HCT116 (cell line): ENCODE measurements at regions not wholly inside any gene's neighbourhood (a gene's known extent, or its start where the extent isn't known, plus 50 kb on each side); places are given as distances from the start of the nearest gene placed in this dataset.

Experiments
- ATAC-seq: fragments of 200-7000 bp; cut with Tn5 transposase; 2 replicates; pipeline ENCODE4 v1.9.1; 2020; ENCODE audit warnings: mild to moderate bottlenecking, moderate library complexity
- BruUV-seq: library from RNA; stranded (reverse); fragments of 400-500 nt; replicated peaks from 2 replicates; lab custom pipeline; 2021; lab: Mats Ljungman, UMichigan
- CTCF ChIA-PET: fragments of 300-600 bp; sonication (Branson Sonifier 250); formaldehyde crosslinking; loops from one replicate; lab custom pipeline; 2021; ENCODE audit warnings: antibody characterized with exemption; lab: Charles Lee
- POLR2A ChIA-PET: fragments of 300-600, 350-600 bp; sonication (Branson Sonifier 250); formaldehyde crosslinking; loops from one replicate; lab custom pipeline; 2021; ENCODE audit warnings: antibody characterized with exemption; lab: Charles Lee
- RAD21 ChIA-PET, 2 experiments: fragments of 300-600 bp; sonication (Branson Sonifier 250); formaldehyde crosslinking; loops; one replicate each; lab custom pipeline; 2023; ENCODE audit warnings: low total read pairs in 2 of 2; ENCODE audit not compliant: uncharacterized antibody in 2 of 2, unreplicated experiment in 2 of 2, low non-redundant PET in 1 of 2; lab: Charles Lee
- DNase-seq: peaks from one replicate; pipeline ENCODE4 v3.0.0-alpha.2; 2010; ENCODE audit warnings: low read depth, low spot score
- H2AFZ ChIP-seq: fragments of 200-600 bp; shearing (Covaris generic), sonication (generic); 2 replicates; pipeline ENCODE4 v1.6.1; 2017; ENCODE audit warnings: low read depth, mixed run types, mixed read lengths, antibody characterized with exemption, low read length; ENCODE audit not compliant: poor library complexity, severe bottlenecking
- H3K27ac ChIP-seq: 2 replicates; pipeline ENCODE4 v1.5.1; 2012; ENCODE audit warnings: low read depth, low read length
- H3K27me3 ChIP-seq: fragments of 200-600 bp; sonication (generic); 2 replicates; pipeline ENCODE4 v1.6.1; 2016; ENCODE audit warnings: mixed run types, low read length, mixed read lengths; ENCODE audit not compliant: insufficient read depth
- H3K36me3 ChIP-seq, 2 experiments: fragments of 200-500 bp in 1 of 2; fragments of 200-600 bp in 1 of 2; sonication (Bioruptor generic) in 1 of 2; sonication (generic) in 1 of 2; 2 replicates each; pipeline versions ENCODE4 v1.5.1 to v1.6.1; 2014 to 2016; ENCODE audit warnings: low read length in 2 of 2, inconsistent platforms in 1 of 2, mixed read lengths in 1 of 2, mixed run types in 1 of 2; ENCODE audit not compliant: insufficient read depth in 2 of 2, control insufficient read depth in 1 of 2
- H3K4me1 ChIP-seq, 2 experiments: fragments of 200-600 bp in 1 of 2; sonication (generic) in 1 of 2; 2 replicates each; pipeline versions ENCODE4 v1.5.1 to v1.6.1; 2012 to 2017; ENCODE audit warnings: low read length in 2 of 2, inconsistent platforms in 1 of 2, mild to moderate bottlenecking in 1 of 2, mixed read lengths in 1 of 2, mixed run types in 1 of 2, moderate library complexity in 1 of 2; ENCODE audit not compliant: insufficient read depth in 2 of 2, control insufficient read depth in 1 of 2
- H3K4me2 ChIP-seq: fragments of 200-600 bp; sonication (generic); 2 replicates; pipeline ENCODE4 v1.6.1; 2017; ENCODE audit warnings: mixed run types, low read length, mixed read lengths
- H3K4me3 ChIP-seq, 2 experiments: fragments of 200-600 bp in 1 of 2; sonication (generic) in 1 of 2; replicated peaks in 1 of 2; 2 replicates each; pipeline ENCODE4 v1.5.1; 2011 to 2016; ENCODE audit warnings: low read length in 2 of 2, control low read depth in 1 of 2, low read depth in 1 of 2, mild to moderate bottlenecking in 1 of 2, mixed read lengths in 1 of 2, mixed run types in 1 of 2
- H3K79me2 ChIP-seq: fragments of 200-600 bp; sonication (generic); 2 replicates; pipeline ENCODE4 v1.6.1; 2017; ENCODE audit warnings: mild to moderate bottlenecking, mixed run types, low read length, moderate library complexity, mixed read lengths; ENCODE audit not compliant: insufficient read depth
- H3K9ac ChIP-seq: fragments of 200-600 bp; sonication (generic); 2 replicates; pipeline ENCODE4 v1.6.1; 2016; ENCODE audit warnings: low read length, mixed read lengths
- H3K9me2 ChIP-seq: fragments of 200-600 bp; sonication (generic), shearing (Covaris generic); 2 replicates; pipeline ENCODE4 v1.6.1; 2017; ENCODE audit warnings: mixed run types, mild to moderate bottlenecking, moderate library complexity; ENCODE audit not compliant: insufficient read depth
- H3K9me3 ChIP-seq, 2 experiments: fragments of 200-500 bp in 1 of 2; fragments of 200-600 bp in 1 of 2; sonication (Bioruptor generic) in 1 of 2; sonication (generic) in 1 of 2; 2 replicates each; pipeline ENCODE4 v1.6.1; 2014 to 2017; ENCODE audit warnings: low read length in 2 of 2, mixed read lengths in 2 of 2, inconsistent platforms in 1 of 2, low read depth in 1 of 2, mild to moderate bottlenecking in 1 of 2, mixed run types in 1 of 2, moderate library complexity in 1 of 2; ENCODE audit not compliant: control insufficient read depth in 1 of 2, insufficient read depth in 1 of 2
- H4K20me1 ChIP-seq: fragments of 200-600 bp; sonication (generic), shearing (Covaris generic); 2 replicates; pipeline ENCODE4 v1.6.1; 2017; ENCODE audit warnings: mixed run types, mild to moderate bottlenecking, moderate library complexity; ENCODE audit not compliant: insufficient read depth
- CEBPB ChIP-seq: IDR thresholded peaks from 2 replicates; pipeline ENCODE4 v1.6.1; 2012; ENCODE audit warnings: low read depth
- FOSL1 ChIP-seq: IDR thresholded peaks from 2 replicates; pipeline ENCODE4 v1.6.1; 2012; ENCODE audit warnings: low read depth
- JUND ChIP-seq: IDR thresholded peaks from 2 replicates; pipeline ENCODE4 v1.6.1; 2012
- RAD21 ChIP-seq: IDR thresholded peaks from 2 replicates; pipeline ENCODE4 v1.6.1; 2012; ENCODE audit warnings: low read depth, mild to moderate bottlenecking
- SP1 ChIP-seq: IDR thresholded peaks from 2 replicates; pipeline ENCODE4 v1.6.1; 2012; ENCODE audit warnings: low read depth
- TCF7L2 ChIP-seq: IDR thresholded peaks from 2 replicates; pipeline ENCODE4 v1.7.0; 2011; ENCODE audit warnings: borderline replicate concordance, inconsistent platforms; ENCODE audit not compliant: insufficient read depth, insufficient read length; ENCODE audit errors: extremely low read depth
- YY1 ChIP-seq: IDR thresholded peaks from 2 replicates; pipeline ENCODE4 v1.6.1; 2011; ENCODE audit warnings: low read length, low read depth, moderate library complexity, mild to moderate bottlenecking; ENCODE audit not compliant: insufficient replicate concordance; ENCODE audit errors: extremely low read depth
- ZNF274 ChIP-seq: fragments of 200-500 bp; sonication (Bioruptor generic); IDR thresholded peaks from 2 replicates; pipeline ENCODE4 v1.6.1; 2014; ENCODE audit warnings: mild to moderate bottlenecking, low read depth, low read length, inconsistent platforms
- intact Hi-C: fragments of 100-400 bp; cut with micrococcal nuclease; formaldehyde crosslinking; loops from 2 replicates; pipeline ENCODE4 v1.10.0; 2022
- TF ChIP-seq, protein P1 (sequence below): IDR thresholded peaks from 2 replicates; pipeline ENCODE4 v1.6.1; 2011; ENCODE audit warnings: mild to moderate bottlenecking, low read length, moderate library complexity; ENCODE audit not compliant: insufficient replicate concordance; ENCODE audit errors: extremely low read depth
- TF ChIP-seq, protein P2 (sequence below): IDR thresholded peaks from 2 replicates; pipeline ENCODE4 v1.6.1; 2012

GRCh38 chr14:85024931-85025330, 505.0 kb upstream of the FLRT2 start:
- TF ChIP-seq YY1, result no peak
- no peak for TF ChIP-seq CEBPB
- TF ChIP-seq, protein P1, sequence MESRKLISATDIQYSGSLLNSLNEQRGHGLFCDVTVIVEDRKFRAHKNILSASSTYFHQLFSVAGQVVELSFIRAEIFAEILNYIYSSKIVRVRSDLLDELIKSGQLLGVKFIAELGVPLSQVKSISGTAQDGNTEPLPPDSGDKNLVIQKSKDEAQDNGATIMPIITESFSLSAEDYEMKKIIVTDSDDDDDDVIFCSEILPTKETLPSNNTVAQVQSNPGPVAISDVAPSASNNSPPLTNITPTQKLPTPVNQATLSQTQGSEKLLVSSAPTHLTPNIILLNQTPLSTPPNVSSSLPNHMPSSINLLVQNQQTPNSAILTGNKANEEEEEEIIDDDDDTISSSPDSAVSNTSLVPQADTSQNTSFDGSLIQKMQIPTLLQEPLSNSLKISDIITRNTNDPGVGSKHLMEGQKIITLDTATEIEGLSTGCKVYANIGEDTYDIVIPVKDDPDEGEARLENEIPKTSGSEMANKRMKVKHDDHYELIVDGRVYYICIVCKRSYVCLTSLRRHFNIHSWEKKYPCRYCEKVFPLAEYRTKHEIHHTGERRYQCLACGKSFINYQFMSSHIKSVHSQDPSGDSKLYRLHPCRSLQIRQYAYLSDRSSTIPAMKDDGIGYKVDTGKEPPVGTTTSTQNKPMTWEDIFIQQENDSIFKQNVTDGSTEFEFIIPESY, result no peak
- TF ChIP-seq, protein P2, sequence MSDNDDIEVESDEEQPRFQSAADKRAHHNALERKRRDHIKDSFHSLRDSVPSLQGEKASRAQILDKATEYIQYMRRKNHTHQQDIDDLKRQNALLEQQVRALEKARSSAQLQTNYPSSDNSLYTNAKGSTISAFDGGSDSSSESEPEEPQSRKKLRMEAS, result no peak
- no peak for TF ChIP-seq RAD21
- TF ChIP-seq JUND, result no peak
- no peak for TF ChIP-seq FOSL1
- no peak for TF ChIP-seq SP1
- TF ChIP-seq ZNF274, result no peak
- TF ChIP-seq TCF7L2, result no peak
- H3K4me1 ChIP-seq, result no peaks in the 10 kb centered on the region
- H2AFZ ChIP-seq, result no peak overlapping the region
- H4K20me1 ChIP-seq, result no peaks in the 10 kb centered on the region
- POLR2A ChIA-PET, result no interaction called here
- no peak overlapping the region for H3K27ac ChIP-seq
- H3K9me3 ChIP-seq, result peaks cover 4 to 5% of the 10 kb centered on the region in 2 experiments; a peak in 2 of 4 replicates
- DNase-seq, result no peak
- H3K36me3 ChIP-seq, result no peaks in the 10 kb centered on the region
- no peaks in the 10 kb centered on the region for H3K9me2 ChIP-seq
- no TSS peak for BruUV-seq
- H3K27me3 ChIP-seq, result no peaks in the 10 kb centered on the region
- H3K9ac ChIP-seq, result no peak overlapping the region
- RAD21 ChIA-PET, result no interaction called here
- no peak overlapping the region for H3K4me3 ChIP-seq
- no peak overlapping the region for H3K4me2 ChIP-seq
- no peak for ATAC-seq
- H3K79me2 ChIP-seq, result no peaks in the 10 kb centered on the region
- CTCF ChIA-PET, result no interaction called here
- intact Hi-C loops, result no loop called here
